H1 (cell line): ENCODE measurements at regions not wholly inside any gene's neighbourhood (a gene's known extent, or its start where the extent isn't known, plus 50 kb on each side); places are given as distances from the start of the nearest gene placed in this dataset.

Source experiments
- CTCF ChIA-PET: fragments of 300-600 bp; sonication (Branson Sonifier 250); formaldehyde crosslinking; loops from one replicate; lab custom pipeline; 2021; ENCODE audit not compliant: partially characterized antibody; lab: Charles Lee
- POLR2A ChIA-PET: fragments of 300-600 bp; sonication (Branson Sonifier 250); formaldehyde crosslinking; loops from one replicate; lab custom pipeline; 2021; ENCODE audit warnings: inconsistent platforms; ENCODE audit not compliant: partially characterized antibody; lab: Charles Lee
- DNase-seq, 2 experiments: peaks; one replicate each; pipeline versions ENCODE4 v3.0.0 to v3.0.0-alpha.2; 2010 to 2022; ENCODE audit warnings: low spot score in 2 of 2, low read depth in 1 of 2, mixed read lengths in 1 of 2
- FAIRE-seq: peaks from 2 replicates; lab custom pipeline; 2011; peaks lifted over from hg19 to GRCh38; lab: Jason Lieb, UNC
- H2AFZ ChIP-seq: 2 replicates; pipeline ENCODE4 v1.8.1; 2012; ENCODE audit warnings: low read length, inconsistent platforms
- H2AK5ac ChIP-seq: 2 replicates; pipeline ENCODE4 v1.6.1; 2013; ENCODE audit warnings: low read depth, low read length
- H2BK120ac ChIP-seq: replicated peaks from 2 replicates; pipeline ENCODE3; 2013; ENCODE audit warnings: low read depth, low read length, inconsistent platforms
- H2BK12ac ChIP-seq: 2 replicates; pipeline ENCODE4 v1.6.1; 2013; ENCODE audit warnings: low read depth, low read length
- H2BK15ac ChIP-seq: 2 replicates; pipeline ENCODE4 v1.6.1; 2013; ENCODE audit warnings: low read length
- H2BK20ac ChIP-seq: 2 replicates; pipeline ENCODE4 v1.6.1; 2013; ENCODE audit warnings: low read length
- H2BK5ac ChIP-seq: 2 replicates; pipeline ENCODE4 v1.6.1; 2013; ENCODE audit warnings: low read depth, low read length
- H3K14ac ChIP-seq: 2 replicates; pipeline ENCODE4 v1.6.1; 2013; ENCODE audit warnings: inconsistent platforms; ENCODE audit not compliant: insufficient read length
- H3K18ac ChIP-seq: 2 replicates; pipeline ENCODE4 v1.6.1; 2013; ENCODE audit warnings: low read length; ENCODE audit errors: extremely low read depth
- H3K23ac ChIP-seq: 2 replicates; pipeline ENCODE4 v1.6.1; 2013; ENCODE audit warnings: inconsistent platforms; ENCODE audit not compliant: insufficient read length
- H3K23me2 ChIP-seq: 2 replicates; pipeline ENCODE4 v1.6.1; 2013; ENCODE audit warnings: low read depth, low read length
- H3K27ac ChIP-seq: 2 replicates; pipeline ENCODE4 v1.6.1; 2011; ENCODE audit warnings: low read depth, low read length, inconsistent platforms
- H3K27me3 ChIP-seq, 4 experiments: replicated peaks in 1 of 4; 1 replicate in 1 of 4; 2 replicates in 3 of 4; pipeline versions ENCODE4 v1.6.1 to v1.8.1; 2011 to 2013; ENCODE audit warnings: low read length in 3 of 4, mild to moderate bottlenecking in 3 of 4, inconsistent platforms in 2 of 4, mixed read lengths in 2 of 4, moderate library complexity in 1 of 4; ENCODE audit not compliant: control insufficient read depth in 3 of 4, insufficient read depth in 3 of 4; ENCODE audit errors: extremely low read depth in 1 of 4
- H3K36me3 ChIP-seq, 4 experiments: 2 replicates each; pipeline versions ENCODE4 v1.6.1 to v1.8.1; 2011 to 2013; ENCODE audit warnings: mild to moderate bottlenecking in 4 of 4, low read length in 3 of 4, moderate library complexity in 2 of 4, control low read depth in 1 of 4, inconsistent platforms in 1 of 4; ENCODE audit not compliant: insufficient read depth in 4 of 4, control insufficient read depth in 2 of 4
- H3K4ac ChIP-seq: replicated peaks from 2 replicates; pipeline ENCODE3; 2013; ENCODE audit warnings: low read length, low read depth, mixed read lengths, inconsistent platforms; ENCODE audit not compliant: insufficient read length
- H3K4me1 ChIP-seq, 4 experiments: replicated peaks in 1 of 4; 1 replicate in 1 of 4; 2 replicates in 3 of 4; pipeline versions ENCODE4 v1.6.1 to v1.8.1; 2011 to 2013; ENCODE audit warnings: low read length in 3 of 4, inconsistent platforms in 2 of 4, mixed read lengths in 1 of 4; ENCODE audit not compliant: insufficient read depth in 4 of 4, control insufficient read depth in 3 of 4
- H3K4me2 ChIP-seq, 2 experiments: 2 replicates each; pipeline versions ENCODE4 v1.6.1 to v1.8.1; 2011 to 2013; ENCODE audit warnings: low read depth in 2 of 2, low read length in 2 of 2, control low read depth in 1 of 2, inconsistent platforms in 1 of 2, mild to moderate bottlenecking in 1 of 2; ENCODE audit not compliant: insufficient read depth in 1 of 2
- H3K4me3 ChIP-seq, 4 experiments: fragments of 200-600, 300-600 bp in 1 of 4; sonication (generic), shearing (Covaris generic), sonication (Bioruptor Twin) in 1 of 4; 2 replicates each; pipeline versions ENCODE4 v1.5.1 to v1.8.1; 2011 to 2016; ENCODE audit warnings: low read length in 4 of 4, low read depth in 3 of 4, control low read depth in 2 of 4, inconsistent platforms in 2 of 4, mild to moderate bottlenecking in 2 of 4, mixed read lengths in 1 of 4, moderate library complexity in 1 of 4; ENCODE audit not compliant: insufficient read depth in 2 of 4; ENCODE audit errors: extremely low read depth in 1 of 4
- H3K56ac ChIP-seq: replicated peaks from 2 replicates; pipeline ENCODE3; 2013; ENCODE audit warnings: low read depth, mild to moderate bottlenecking, mixed read lengths, low read length, inconsistent platforms; ENCODE audit not compliant: insufficient read length
- H3K79me1 ChIP-seq: 2 replicates; pipeline ENCODE4 v1.6.1; 2013; ENCODE audit warnings: low read depth, low read length, control low read depth
- H3K79me2 ChIP-seq, 2 experiments: 2 replicates each; pipeline versions ENCODE4 v1.6.1 to v1.8.1; 2012 to 2013; ENCODE audit warnings: low read length in 2 of 2, mild to moderate bottlenecking in 2 of 2, inconsistent platforms in 1 of 2; ENCODE audit not compliant: insufficient read depth in 2 of 2, control insufficient read depth in 1 of 2
- H3K9ac ChIP-seq, 4 experiments: replicated peaks in 1 of 4; 1 replicate in 1 of 4; 2 replicates in 3 of 4; pipeline versions ENCODE4 v1.6.1 to v1.8.1; 2011 to 2013; ENCODE audit warnings: low read depth in 3 of 4, low read length in 3 of 4, control low read depth in 2 of 4, mild to moderate bottlenecking in 2 of 4, moderate library complexity in 2 of 4, inconsistent platforms in 1 of 4; ENCODE audit errors: extremely low read depth in 1 of 4
- H3K9me3 ChIP-seq, 2 experiments: 2 replicates each; pipeline versions ENCODE4 v1.6.1 to v1.8.1; 2012 to 2013; ENCODE audit warnings: mild to moderate bottlenecking in 2 of 2, moderate library complexity in 2 of 2, control low read depth in 1 of 2, inconsistent platforms in 1 of 2, low read depth in 1 of 2, low read length in 1 of 2, mixed read lengths in 1 of 2; ENCODE audit not compliant: insufficient read depth in 2 of 2
- H4K20me1 ChIP-seq, 2 experiments: replicated peaks in 1 of 2; 2 replicates each; pipeline versions ENCODE3 to v1.8.1; 2011 to 2013; ENCODE audit warnings: inconsistent platforms in 2 of 2, low read length in 2 of 2, mild to moderate bottlenecking in 1 of 2; ENCODE audit not compliant: insufficient read depth in 2 of 2, control insufficient read depth in 1 of 2
- H4K5ac ChIP-seq: 2 replicates; pipeline ENCODE4 v1.6.1; 2013; ENCODE audit warnings: low read length, low read depth, mixed read lengths, inconsistent platforms; ENCODE audit not compliant: insufficient read length
- H4K8ac ChIP-seq: 2 replicates; pipeline ENCODE4 v1.8.0; 2013; ENCODE audit warnings: mild to moderate bottlenecking, moderate library complexity, low read length, inconsistent platforms; ENCODE audit not compliant: insufficient read depth; ENCODE audit errors: extremely low read depth
- H4K91ac ChIP-seq: replicated peaks from 2 replicates; pipeline ENCODE3; 2013; ENCODE audit warnings: low read length, mixed read lengths, inconsistent platforms; ENCODE audit not compliant: insufficient read length
- TAF1 ChIP-seq: IDR thresholded peaks from 2 replicates; pipeline ENCODE4 v1.6.1; 2011; ENCODE audit warnings: mild to moderate bottlenecking, low read depth, low read length
- WGBS, 2 experiments: shearing (Covaris generic) in 1 of 2; methylation state at CpG; one replicate each; pipeline versions ENCODE4 v1.1.6 to v1.1.7; 2013 to 2015; ENCODE audit warnings: low lambda C conversion rate in 2 of 2, mixed read lengths in 2 of 2, inconsistent platforms in 1 of 2, low coverage in 1 of 2, missing lambda C conversion rate in 1 of 2; ENCODE audit not compliant: insufficient replicate concordance in 2 of 2, insufficient coverage in 1 of 2, insufficient read length in 1 of 2; ENCODE audit errors: extremely low coverage in 1 of 2, missing lambda C conversion rate in 1 of 2; 5-methylcytosine and 5-hydroxymethylcytosine counted together

- no peak overlapping the region for H3K4me2 ChIP-seq
- H2BK5ac ChIP-seq: no peak overlapping the region
- no peaks in the 10 kb centered on the region for H3K27me3 ChIP-seq
- peaks cover 0 to 6% (median 4%) of the 10 kb centered on the region in 4 experiments; a peak in 5 of 7 replicates for H3K4me1 ChIP-seq
- ChIA-PET CTCF (interaction anchor here (0.9 kb wide), 1 partner anchor 86 kb away, joined by 3 read pairs; no protein-coding TSS in a partner anchor), POLR2A (interaction anchor here (0.7 kb wide), 1 partner anchor 56 kb away, joined by 3 read pairs; no protein-coding TSS in a partner anchor)
- no peaks in the 10 kb centered on the region for H3K23me2 ChIP-seq
- no peak overlapping the region for H3K23ac ChIP-seq
- no peak overlapping the region for H3K14ac ChIP-seq
- no peaks in the 10 kb centered on the region for H3K36me3 ChIP-seq
- H3K27ac ChIP-seq: no peak overlapping the region
- H3K79me1 ChIP-seq: no peaks in the 10 kb centered on the region
- no peak overlapping the region for H3K56ac ChIP-seq
- H2BK20ac ChIP-seq: no peak overlapping the region
- no peak overlapping the region for H4K8ac ChIP-seq
- H3K79me2 ChIP-seq: no peaks in the 10 kb centered on the region
- H2AFZ ChIP-seq: no peak overlapping the region
- no peak overlapping the region for H3K18ac ChIP-seq
- no peak overlapping the region for H4K91ac ChIP-seq
- no peak overlapping the region for H2BK12ac ChIP-seq
- no peak overlapping the region for H3K4ac ChIP-seq
- H3K9me3 ChIP-seq: no peaks in the 10 kb centered on the region
- H2BK15ac ChIP-seq: no peak overlapping the region
- H4K20me1 ChIP-seq: no peaks in the 10 kb centered on the region
- no peak for DNase-seq
- H2BK120ac ChIP-seq: no peak overlapping the region
- H3K4me3 ChIP-seq: no peak overlapping the region
- no peak for FAIRE-seq
- H3K9ac ChIP-seq: no peak overlapping the region
- WGBS, 2 experiments: 94% methylated on average over 2 of the region's 2 CpGs; no CpG with 5 or more reads in 1 of the 2 experiments
- H2AK5ac ChIP-seq: no peak overlapping the region
- TF ChIP-seq TAF1: no peak
- no peak overlapping the region for H4K5ac ChIP-seq
Measured at GRCh38 chr15:88748651-88749050, 54.6 kb upstream of the ACAN start.
